ENCODE measurements at regions not wholly inside any gene's neighbourhood (a gene's known extent, or its start where the extent isn't known, plus 50 kb on each side); places are given as distances from the start of the nearest gene placed in this dataset.

DNA sequence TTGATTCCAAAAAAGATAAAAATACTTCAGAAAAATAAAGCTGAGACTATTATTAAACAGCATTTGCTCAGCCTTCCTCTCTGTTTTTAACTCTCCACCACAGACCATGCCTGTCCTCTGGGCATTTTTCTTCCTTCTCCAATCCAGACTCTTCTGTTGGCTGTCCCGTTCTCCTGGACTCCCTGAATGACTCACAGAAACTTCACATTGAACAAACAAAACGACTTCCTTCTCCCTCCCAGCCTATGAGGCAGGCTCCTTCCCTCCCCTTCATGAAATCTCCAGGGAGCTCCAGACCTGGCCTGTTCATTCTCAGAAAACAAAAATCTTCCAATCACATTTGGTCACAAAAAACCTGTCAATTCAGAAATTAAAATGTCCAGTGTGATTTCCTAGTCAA lies 421.3 kb downstream of the NPHP4 start:
- TF ChIP-seq, protein P1, sequence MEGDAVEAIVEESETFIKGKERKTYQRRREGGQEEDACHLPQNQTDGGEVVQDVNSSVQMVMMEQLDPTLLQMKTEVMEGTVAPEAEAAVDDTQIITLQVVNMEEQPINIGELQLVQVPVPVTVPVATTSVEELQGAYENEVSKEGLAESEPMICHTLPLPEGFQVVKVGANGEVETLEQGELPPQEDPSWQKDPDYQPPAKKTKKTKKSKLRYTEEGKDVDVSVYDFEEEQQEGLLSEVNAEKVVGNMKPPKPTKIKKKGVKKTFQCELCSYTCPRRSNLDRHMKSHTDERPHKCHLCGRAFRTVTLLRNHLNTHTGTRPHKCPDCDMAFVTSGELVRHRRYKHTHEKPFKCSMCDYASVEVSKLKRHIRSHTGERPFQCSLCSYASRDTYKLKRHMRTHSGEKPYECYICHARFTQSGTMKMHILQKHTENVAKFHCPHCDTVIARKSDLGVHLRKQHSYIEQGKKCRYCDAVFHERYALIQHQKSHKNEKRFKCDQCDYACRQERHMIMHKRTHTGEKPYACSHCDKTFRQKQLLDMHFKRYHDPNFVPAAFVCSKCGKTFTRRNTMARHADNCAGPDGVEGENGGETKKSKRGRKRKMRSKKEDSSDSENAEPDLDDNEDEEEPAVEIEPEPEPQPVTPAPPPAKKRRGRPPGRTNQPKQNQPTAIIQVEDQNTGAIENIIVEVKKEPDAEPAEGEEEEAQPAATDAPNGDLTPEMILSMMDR (IDR thresholded peaks at IDR 0.05; ENCODE audit: control insufficient read depth, extremely low read depth, insufficient read depth) = no peak
- H3K4me3 ChIP-seq (ENCODE audit: low read depth, low read length) = no peak overlapping the region
- DNase-seq (ENCODE audit: low read depth) = no peak

DNA sequence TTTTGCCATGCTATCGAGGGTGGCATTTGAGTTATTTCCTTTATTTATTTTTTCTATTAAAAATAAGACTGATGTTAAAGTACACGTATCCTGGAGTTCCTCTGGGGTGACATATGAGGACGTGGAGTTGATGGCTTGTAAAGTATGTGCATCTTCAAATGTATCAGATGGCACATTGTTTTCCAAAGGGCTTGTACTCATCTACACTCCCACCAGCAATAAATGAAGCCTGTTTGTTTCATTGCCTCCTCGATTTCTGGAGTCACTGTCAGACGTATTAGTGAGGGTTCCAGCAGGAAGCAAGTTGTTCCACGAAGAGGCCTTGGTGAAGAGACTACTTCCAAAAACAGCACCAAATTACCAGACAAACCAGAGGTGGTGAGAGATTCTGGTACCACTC lies 423.9 kb downstream of the NPHP4 start:
- no peak overlapping the region for H3K4me3 ChIP-seq (ENCODE audit: low read depth, low read length)
- TF ChIP-seq, protein P1 (IDR thresholded peaks at IDR 0.05; ENCODE audit: control insufficient read depth, extremely low read depth, insufficient read depth) = no peak
- DNase-seq (ENCODE audit: low read depth) = no peak

DNA sequence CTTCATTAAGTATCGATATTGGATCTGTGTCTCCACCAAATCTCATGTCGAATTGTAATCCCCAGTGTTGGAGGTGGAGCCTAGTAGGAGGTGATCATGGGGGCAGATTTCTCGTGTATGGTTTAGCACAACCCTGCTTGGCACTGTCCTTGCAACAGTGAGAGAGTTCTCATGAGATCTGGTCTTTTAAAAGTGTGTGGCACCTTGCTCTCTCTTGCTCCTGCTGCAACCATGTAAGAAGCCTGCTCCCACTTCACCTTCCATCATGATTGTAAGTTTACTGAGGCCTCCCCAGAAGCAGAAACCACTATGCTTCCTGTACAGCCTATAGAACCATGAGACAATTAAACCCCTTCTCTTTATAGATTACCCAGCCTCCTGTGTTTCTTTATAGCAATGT lies 424.4 kb downstream of the NPHP4 start:
- DNase-seq (ENCODE audit: low read depth) = no peak
- TF ChIP-seq, protein P1 (IDR thresholded peaks at IDR 0.05; ENCODE audit: control insufficient read depth, extremely low read depth, insufficient read depth) = no peak

DNA sequence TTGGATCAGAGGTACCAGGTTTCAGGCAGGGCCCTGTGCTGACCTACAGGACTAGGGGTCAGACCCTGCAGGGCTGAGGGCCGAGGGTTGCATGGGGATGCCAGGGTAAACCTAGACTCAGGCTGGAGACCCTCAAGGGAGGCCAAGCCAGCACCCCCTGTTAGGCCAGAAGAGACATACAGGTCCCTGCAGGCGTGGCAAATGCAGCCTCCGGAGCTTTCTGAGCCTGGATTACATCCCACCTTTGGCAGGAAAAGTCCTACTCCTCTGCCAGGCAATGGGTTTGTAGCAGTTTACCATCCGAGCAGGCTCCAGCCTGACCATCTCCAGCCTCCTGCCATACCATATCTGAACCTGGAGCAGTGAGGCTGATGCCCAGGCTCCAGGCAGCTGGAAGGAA lies 425.3 kb downstream of the NPHP4 start:
- no peak overlapping the region for H3K4me3 ChIP-seq (ENCODE audit: low read depth, low read length)
- TF ChIP-seq, protein P1 (IDR thresholded peaks at IDR 0.05; ENCODE audit: control insufficient read depth, extremely low read depth, insufficient read depth) = no peak
- DNase-seq (ENCODE audit: low read depth) = no peak

More for the DNA sequence above, 424.4 kb downstream of the NPHP4 start:
- no peak overlapping the region for H3K4me3 ChIP-seq (ENCODE audit: low read depth, low read length)

DNA sequence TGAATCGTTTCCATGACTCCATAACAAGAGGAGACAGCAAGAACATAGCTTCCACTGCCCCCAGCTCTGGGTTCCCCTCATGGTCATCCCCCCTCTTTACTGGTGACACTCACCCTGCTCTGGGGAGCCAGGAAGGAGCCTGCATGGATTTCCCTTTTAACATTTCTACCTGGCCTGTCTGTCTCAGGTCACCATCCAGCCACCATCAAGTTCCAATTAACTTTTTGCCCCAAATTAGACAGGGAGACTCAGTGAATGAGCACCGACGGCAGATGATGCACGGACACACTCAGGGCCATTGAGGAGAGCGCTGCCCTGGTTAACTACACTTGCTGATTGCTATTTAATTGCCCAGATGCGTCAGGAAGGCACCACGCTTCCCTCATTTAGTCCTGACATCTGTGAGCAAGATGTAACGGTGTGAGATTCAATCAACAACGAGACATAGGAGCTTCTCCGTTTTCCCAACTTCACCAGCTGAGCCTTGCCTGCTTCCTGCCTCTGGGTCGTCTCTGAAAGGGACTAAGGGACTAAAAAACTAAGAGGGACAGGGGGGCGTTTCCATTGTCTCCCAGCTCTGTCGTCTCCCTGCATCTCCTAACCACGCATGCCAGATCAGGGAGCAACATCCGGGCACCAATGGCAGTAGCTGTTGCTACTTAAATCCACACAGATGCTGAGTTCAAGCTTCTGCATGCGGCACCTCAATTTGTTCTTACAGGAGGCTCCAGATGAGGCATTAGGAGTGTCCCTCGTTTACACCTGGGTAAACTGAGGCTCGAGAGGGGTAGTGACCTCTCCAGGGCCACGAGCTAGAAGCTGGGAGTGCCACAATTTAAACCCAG lies 426.7 kb downstream of the NPHP4 start:
- DNase-seq (ENCODE audit: low read depth) = no peak

DNA sequence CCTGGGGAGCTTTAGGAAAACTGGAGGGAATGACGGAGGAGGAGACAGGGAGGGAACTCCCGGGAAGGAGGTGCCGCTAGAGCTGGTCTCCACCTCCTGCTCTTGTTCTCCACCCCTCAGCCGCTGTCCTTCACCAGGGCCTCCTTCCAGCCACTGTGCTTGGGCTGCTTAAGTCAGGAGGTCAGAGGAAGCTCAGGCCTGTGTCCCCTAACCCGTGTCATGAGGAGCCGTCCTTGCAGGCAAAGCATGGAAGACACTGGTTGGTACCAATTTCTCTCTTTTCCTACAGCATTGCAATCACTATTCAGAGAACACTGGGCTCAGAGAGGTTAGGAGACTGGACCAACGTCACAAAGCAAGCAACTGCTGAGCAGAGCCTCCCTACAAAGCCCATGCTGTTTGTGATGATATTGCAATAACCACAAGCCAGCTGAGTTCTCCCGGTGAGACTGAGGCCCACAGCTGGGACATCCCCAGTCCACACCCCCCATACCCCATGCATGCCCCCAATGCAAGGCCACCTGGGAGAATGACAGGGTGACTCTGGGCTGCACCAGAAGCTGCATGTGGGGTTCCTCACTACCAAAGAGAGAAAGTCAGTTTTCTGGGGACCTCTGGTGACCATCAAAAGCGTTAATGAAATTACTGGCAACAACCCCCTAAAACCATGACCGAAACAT lies 427.5 kb downstream of the NPHP4 start:
- TF ChIP-seq, protein P1 (IDR thresholded peaks at IDR 0.05; ENCODE audit: control insufficient read depth, extremely low read depth, insufficient read depth) = no peak
- no peak overlapping the region for H3K4me3 ChIP-seq (ENCODE audit: low read depth, low read length)
- DNase-seq (ENCODE audit: low read depth) = no peak

More for the DNA sequence above, 426.7 kb downstream of the NPHP4 start:
- TF ChIP-seq, protein P1 (IDR thresholded peaks at IDR 0.05; ENCODE audit: control insufficient read depth, extremely low read depth, insufficient read depth) = no peak
- H3K4me3 ChIP-seq (ENCODE audit: low read depth, low read length) = no peak overlapping the region
